GM10248 (cell line): ENCODE measurements at regions not wholly inside any gene's neighbourhood (a gene's known extent, or its start where the extent isn't known, plus 50 kb on each side); places are given as distances from the start of the nearest gene placed in this dataset.

Source experiments
- CTCF ChIA-PET: fragments of 300-600 bp; sonication (Branson Sonifier 250); formaldehyde crosslinking; extraction: SDS; loops from one replicate; lab custom pipeline; 2021; ENCODE audit warnings: antibody characterized with exemption; lab: Yijun Ruan, JAX
- POLR2A ChIA-PET: fragments of 350-650 bp; sonication (Branson Sonifier 250); formaldehyde crosslinking; extraction: SDS; loops from one replicate; lab custom pipeline; 2020; ENCODE audit warnings: antibody characterized with exemption; lab: Yijun Ruan, JAX
- DNase-seq: peaks from one replicate; pipeline ENCODE4 v3.0.0; 2012; ENCODE audit errors: extremely low spot score
- TF ChIP-seq, protein P1 (sequence below): IDR thresholded peaks from 2 replicates; pipeline ENCODE4 v1.5.1; 2012; ENCODE audit warnings: mild to moderate bottlenecking, low read depth; ENCODE audit errors: extremely low read depth, missing control alignments, control extremely low read depth

- CTCF ChIA-PET: no interaction called here
- POLR2A ChIA-PET: no interaction called here
- no peak for DNase-seq
- TF ChIP-seq, protein P1, sequence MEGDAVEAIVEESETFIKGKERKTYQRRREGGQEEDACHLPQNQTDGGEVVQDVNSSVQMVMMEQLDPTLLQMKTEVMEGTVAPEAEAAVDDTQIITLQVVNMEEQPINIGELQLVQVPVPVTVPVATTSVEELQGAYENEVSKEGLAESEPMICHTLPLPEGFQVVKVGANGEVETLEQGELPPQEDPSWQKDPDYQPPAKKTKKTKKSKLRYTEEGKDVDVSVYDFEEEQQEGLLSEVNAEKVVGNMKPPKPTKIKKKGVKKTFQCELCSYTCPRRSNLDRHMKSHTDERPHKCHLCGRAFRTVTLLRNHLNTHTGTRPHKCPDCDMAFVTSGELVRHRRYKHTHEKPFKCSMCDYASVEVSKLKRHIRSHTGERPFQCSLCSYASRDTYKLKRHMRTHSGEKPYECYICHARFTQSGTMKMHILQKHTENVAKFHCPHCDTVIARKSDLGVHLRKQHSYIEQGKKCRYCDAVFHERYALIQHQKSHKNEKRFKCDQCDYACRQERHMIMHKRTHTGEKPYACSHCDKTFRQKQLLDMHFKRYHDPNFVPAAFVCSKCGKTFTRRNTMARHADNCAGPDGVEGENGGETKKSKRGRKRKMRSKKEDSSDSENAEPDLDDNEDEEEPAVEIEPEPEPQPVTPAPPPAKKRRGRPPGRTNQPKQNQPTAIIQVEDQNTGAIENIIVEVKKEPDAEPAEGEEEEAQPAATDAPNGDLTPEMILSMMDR: no peak
These were observed 331.5 kb downstream of the SNAPC1 start for GRCh38 chr14:62093736-62094135.

GRCh38 chr14:62097072-62097471, 334.9 kb downstream of the SNAPC1 start:
- CTCF ChIA-PET: interaction anchor here (1.1 to 1.2 kb wide), 2 partner anchors 13 to 16 kb away, joined by 3 to 6 read pairs; no protein-coding TSS in a partner anchor
- POLR2A ChIA-PET: no interaction called here
- TF ChIP-seq, protein P1: no peak
- DNase-seq: no peak

DNA sequence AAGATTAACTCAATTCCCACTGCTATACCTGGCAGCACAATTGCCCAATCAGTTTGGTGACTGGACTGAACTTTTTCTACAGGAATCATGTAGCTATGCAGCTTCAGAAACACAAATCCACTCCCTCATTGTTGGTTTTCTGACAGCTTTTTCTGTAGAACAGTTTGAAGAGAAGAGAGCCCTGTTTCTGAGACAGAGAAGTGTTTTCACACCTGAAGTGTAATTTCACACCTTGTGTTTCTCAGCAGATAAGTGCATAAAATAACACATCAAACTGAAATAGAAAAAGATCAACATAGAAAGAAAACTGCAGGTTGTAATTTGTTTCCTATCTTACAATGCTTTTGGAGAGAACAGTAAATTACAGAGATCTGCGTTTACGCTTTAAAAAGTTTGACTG, 335.6 kb downstream of the SNAPC1 start:
- no peak for DNase-seq
- TF ChIP-seq, protein P1: no peak
- ChIA-PET CTCF (interaction anchor here (1.0 to 1.5 kb wide), 4 partner anchors 13 to 20 kb away, joined by 3 to 6 read pairs (median 4); no protein-coding TSS in a partner anchor), POLR2A (no interaction called here)

- DNase-seq: no peak
- TF ChIP-seq, protein P1: no peak
- CTCF ChIA-PET: interaction anchor here (1.0 to 1.5 kb wide), 4 partner anchors 15 to 174 kb away, joined by 3 to 4 read pairs (median 4); no protein-coding TSS in a partner anchor
- POLR2A ChIA-PET: no interaction called here
These were observed 336.1 kb downstream of the SNAPC1 start for GRCh38 chr14:62098357-62098756.

DNA sequence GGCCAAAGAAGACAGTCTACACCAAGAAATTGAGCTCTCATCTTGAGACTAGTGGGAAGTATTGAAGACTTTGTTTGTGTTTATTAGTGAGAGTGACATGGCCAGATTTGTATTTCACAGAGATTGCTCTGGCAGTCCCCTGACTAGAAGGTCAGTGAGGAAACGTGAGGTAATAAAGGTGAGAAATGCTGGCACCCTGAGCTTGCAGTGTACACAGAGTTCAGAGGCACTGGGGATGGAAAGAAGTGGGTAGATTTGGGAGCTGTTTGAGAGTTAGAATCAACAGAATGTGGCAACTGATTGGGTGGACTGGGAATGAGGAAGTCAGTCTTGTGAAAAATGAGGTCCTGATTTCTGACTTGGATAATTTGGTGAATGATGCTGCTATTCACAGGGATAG, 336.9 kb downstream of the SNAPC1 start:
- no peak for DNase-seq
- ChIA-PET POLR2A (no interaction called here), CTCF (interaction anchor here (1.4 to 1.5 kb wide), 3 partner anchors 14 to 174 kb away, joined by 4 read pairs; no protein-coding TSS in a partner anchor)
- TF ChIP-seq, protein P1: no peak

DNA sequence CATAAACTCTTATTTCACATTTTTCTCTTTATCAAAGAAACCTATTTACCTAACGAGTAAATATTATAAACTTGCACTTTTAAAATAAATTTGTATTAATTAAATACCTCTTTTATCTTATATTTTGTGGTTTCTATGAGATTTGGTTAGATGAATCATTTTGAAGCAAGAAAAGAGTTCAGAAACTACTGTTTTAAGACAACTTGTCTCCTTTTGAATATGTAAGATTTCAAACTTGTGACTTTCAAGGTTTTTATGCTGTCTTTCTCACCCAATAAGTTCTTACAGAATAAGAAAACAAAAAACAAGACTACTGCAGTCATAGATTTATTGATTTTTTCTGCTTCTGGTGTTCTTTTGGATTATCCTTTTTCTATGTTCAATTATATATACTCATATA, 339.0 kb downstream of the SNAPC1 start:
- TF ChIP-seq, protein P1: no peak
- CTCF ChIA-PET: interaction anchor here (1.0 to 1.3 kb wide), 2 partner anchors 19 to 25 kb away, joined by 3 read pairs; no protein-coding TSS in a partner anchor
- POLR2A ChIA-PET: no interaction called here
- no peak for DNase-seq
